Left ventricle myocardium inferior (tissue), 1 donor: ENCODE measurements at regions not wholly inside any gene's neighbourhood (a gene's known extent, or its start where the extent isn't known, plus 50 kb on each side); places are given as distances from the start of the nearest gene placed in this dataset.
"Not testable (repeated sequence)": the region's sequence is repeated elsewhere in the genome, so short reads cannot be mapped to it uniquely, and the experiment has no call there.

Experiments
- DNase-seq: peaks from one replicate; pipeline ENCODE4 v3.0.0-alpha.2; 2020
- H3K27ac ChIP-seq: fragments of 200-600 bp; replicated peaks from 2 replicates; pipeline ENCODE4 v1.8.0; 2021
- H3K27me3 ChIP-seq: fragments of 200-600 bp; 2 replicates; pipeline ENCODE4 v1.8.0; 2021; ENCODE audit warnings: low read depth
- H3K36me3 ChIP-seq: fragments of 200-600 bp; 2 replicates; pipeline ENCODE4 v1.8.0; 2021
- H3K4me1 ChIP-seq: fragments of 200-600 bp; 2 replicates; pipeline ENCODE4 v1.8.0; 2021
- H3K4me3 ChIP-seq: fragments of 200-600 bp; 2 replicates; pipeline ENCODE4 v1.8.0; 2021; ENCODE audit warnings: mild to moderate bottlenecking, moderate library complexity
- H3K9me3 ChIP-seq: fragments of 200-600 bp; replicated peaks from 2 replicates; pipeline ENCODE4 v1.8.0; 2021
- intact Hi-C: fragments of 100-400 bp; cut with micrococcal nuclease; formaldehyde crosslinking; loops from one replicate; pipeline ENCODE4 v1.11.0; 2022
- TF ChIP-seq, protein P1 (sequence below): fragments of 200-600 bp; IDR thresholded peaks from 2 replicates; pipeline ENCODE4 v1.8.0; 2021; ENCODE audit warnings: antibody characterized with exemption, mild to moderate bottlenecking, borderline replicate concordance
- donor health status: DM: no; HTN: yes; CAD: no; lungs with severe emphysema.

DNA sequence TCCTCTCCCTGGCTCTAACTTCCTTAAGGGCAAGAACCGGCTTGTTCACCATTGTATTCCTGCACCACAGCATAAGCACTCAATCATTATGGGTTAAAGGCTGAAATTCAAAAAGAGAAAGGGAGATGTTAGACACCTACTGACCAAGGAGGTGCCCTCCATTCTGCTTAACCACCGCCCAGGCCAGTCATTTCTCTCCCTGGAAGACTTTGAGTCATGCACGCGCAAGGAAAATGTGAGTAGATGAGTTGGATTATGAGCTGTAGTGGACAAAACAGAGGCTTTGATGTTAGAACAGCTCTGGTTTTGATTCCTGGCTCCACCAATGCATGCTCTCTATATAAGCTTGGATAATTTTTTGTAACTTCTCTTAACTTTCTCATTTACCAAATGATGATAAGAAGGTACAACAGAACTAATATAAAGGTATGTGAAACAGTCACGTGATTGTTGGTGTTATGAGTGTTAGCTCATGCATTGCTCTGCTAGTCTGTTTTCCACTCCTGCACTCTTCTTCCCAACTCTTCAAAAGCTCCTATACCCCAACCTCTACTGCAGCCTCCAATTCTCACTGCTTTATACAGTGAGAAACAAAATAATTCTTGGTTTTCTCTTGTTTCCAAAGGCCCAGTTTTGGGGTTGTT, 148.4 kb upstream of the ATP11B start:
- Histone ChIP-seq H3K27me3 (peaks cover 13% of the 10 kb centered on the region), H3K36me3 (no peaks in the 10 kb centered on the region), H3K27ac (no peak overlapping the region), H3K4me3 (no peak overlapping the region), H3K4me1 (no peaks in the 10 kb centered on the region), H3K9me3 (peaks cover 6% of the 10 kb centered on the region)
- TF ChIP-seq, protein P1, sequence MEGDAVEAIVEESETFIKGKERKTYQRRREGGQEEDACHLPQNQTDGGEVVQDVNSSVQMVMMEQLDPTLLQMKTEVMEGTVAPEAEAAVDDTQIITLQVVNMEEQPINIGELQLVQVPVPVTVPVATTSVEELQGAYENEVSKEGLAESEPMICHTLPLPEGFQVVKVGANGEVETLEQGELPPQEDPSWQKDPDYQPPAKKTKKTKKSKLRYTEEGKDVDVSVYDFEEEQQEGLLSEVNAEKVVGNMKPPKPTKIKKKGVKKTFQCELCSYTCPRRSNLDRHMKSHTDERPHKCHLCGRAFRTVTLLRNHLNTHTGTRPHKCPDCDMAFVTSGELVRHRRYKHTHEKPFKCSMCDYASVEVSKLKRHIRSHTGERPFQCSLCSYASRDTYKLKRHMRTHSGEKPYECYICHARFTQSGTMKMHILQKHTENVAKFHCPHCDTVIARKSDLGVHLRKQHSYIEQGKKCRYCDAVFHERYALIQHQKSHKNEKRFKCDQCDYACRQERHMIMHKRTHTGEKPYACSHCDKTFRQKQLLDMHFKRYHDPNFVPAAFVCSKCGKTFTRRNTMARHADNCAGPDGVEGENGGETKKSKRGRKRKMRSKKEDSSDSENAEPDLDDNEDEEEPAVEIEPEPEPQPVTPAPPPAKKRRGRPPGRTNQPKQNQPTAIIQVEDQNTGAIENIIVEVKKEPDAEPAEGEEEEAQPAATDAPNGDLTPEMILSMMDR: no peak
- no peak for DNase-seq
- intact Hi-C loops: no loop called here

DNA sequence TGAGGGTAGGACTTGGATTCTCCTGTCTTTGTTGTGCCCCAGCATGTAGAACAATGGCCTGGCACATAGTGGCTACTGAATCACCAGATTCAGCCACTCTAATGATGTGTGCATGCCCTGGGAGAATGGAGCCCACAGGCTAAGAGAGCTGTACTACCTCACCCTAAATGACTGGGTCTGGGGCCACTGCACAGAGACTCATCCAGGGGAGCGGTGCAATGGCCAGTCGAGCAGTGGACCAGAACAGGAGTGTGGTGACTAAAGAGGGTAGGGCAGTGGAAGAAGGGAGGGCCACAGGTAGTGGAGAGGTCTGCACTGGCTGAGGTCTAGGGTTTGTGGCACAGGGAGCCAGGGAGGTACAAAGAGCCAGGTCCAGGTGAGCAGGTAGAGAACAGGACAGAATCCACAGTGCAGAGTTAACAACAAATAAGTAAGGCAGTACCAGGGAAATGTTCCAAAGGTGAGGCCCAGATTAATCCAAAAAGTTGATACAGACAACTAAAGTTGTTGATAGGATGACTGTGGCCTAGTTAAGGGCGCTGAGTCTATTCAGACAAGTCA, 142.7 kb upstream of the ATP11B start:
- Histone ChIP-seq H3K4me1 (no peaks in the 10 kb centered on the region), H3K27me3 (peaks cover 7% of the 10 kb centered on the region), H3K36me3 (no peaks in the 10 kb centered on the region), H3K4me3 (no peak overlapping the region), H3K9me3 (peaks cover 6% of the 10 kb centered on the region), H3K27ac (no peak overlapping the region)
- no peak for DNase-seq
- intact Hi-C loops: no loop called here
- TF ChIP-seq, protein P1: no peak

DNA sequence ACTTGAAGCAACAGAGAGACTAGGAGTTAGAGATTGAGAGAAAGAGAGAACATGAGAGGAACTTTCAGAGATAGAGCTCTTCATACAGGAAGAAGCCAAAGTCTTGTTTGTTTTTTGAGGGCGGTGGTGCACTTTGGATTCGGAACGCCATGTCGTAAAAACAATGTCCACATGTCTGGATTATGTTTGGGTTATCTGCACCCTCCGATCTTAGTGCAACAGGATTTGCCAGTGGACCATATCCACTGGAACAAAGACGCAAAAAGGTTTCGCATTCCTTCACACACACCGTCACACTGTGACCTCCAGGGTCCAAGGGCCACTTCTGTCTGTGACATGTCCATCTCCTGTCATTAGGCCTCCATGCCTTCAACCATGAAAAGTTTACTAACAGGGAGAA, 141.8 kb upstream of the ATP11B start:
- no peaks in the 10 kb centered on the region for H3K4me1 ChIP-seq
- H3K27me3 ChIP-seq: peaks cover 7% of the 10 kb centered on the region
- DNase-seq: no peak
- H3K27ac ChIP-seq: no peak overlapping the region
- H3K36me3 ChIP-seq: no peaks in the 10 kb centered on the region
- TF ChIP-seq, protein P1: no peak
- intact Hi-C loops: no loop called here
- peaks cover 6% of the 10 kb centered on the region for H3K9me3 ChIP-seq
- H3K4me3 ChIP-seq: no peak overlapping the region

DNA sequence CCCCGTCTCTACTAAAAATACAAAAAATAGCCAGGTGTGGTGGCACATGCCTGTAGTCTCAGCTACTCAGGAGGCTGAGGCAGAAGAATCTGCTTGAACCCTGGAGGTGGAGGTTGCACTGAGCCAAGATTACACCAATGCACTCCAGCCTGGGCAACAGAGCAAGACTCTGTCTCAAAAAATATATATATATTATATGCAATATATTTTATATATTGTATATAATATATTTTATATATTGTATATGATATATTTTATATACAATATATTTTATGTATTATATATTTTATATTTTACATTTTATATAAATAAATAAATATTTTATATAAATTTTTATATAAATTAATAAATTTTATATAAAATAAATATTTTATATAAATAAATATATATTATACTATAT, 140.2 kb upstream of the ATP11B start:
- DNase-seq, H3K27ac ChIP-seq, H3K27me3 ChIP-seq, H3K4me3 ChIP-seq, H3K9me3 ChIP-seq, H3K36me3 ChIP-seq, intact Hi-C loops, H3K4me1 ChIP-seq: not testable (repeated sequence)

DNA sequence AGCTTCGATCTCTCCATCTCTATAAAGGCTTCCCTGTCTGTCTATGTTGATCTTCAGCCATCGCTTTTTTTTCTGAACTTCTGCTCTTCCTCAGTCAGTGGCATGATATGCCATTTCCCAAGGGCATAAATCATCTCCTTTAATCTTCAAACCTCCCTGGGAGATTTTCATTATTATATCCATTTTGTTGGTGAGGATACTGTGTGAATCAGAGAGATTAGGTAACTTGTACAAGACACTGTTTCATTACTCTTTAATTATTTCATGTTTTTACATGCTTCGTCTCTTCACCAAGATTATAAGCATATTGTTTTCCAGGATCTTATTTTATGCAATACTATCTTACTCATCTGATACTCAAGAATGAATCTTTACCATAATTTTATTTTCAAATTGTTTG, 124.8 kb upstream of the ATP11B start:
- TF ChIP-seq, protein P1: no peak
- intact Hi-C loops: no loop called here
- DNase-seq: no peak
- Histone ChIP-seq H3K9me3 (no peaks in the 10 kb centered on the region), H3K4me1 (no peaks in the 10 kb centered on the region), H3K4me3 (no peak overlapping the region), H3K36me3 (no peaks in the 10 kb centered on the region), H3K27ac (no peak overlapping the region), H3K27me3 (peaks cover 47% of the 10 kb centered on the region)

DNA sequence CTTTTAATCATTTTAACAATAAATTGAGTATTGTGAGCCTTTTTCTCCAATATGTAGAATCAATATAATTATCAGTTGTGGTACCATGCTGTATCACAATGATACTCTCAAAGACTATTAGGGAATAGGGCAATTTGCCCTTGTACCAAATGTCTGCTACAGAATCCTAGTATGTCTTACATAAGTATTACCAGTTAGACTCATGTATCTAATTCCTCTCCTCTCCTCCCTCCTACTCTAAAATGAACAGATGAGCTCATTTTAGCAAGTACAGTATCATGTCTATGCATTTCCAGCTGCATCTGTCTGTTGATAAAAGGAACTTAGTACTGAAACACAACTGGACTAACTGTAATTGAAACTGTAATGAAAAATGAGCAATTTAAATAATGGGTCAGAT, 124.3 kb upstream of the ATP11B start:
- no peak for DNase-seq
- TF ChIP-seq, protein P1: no peak
- Histone ChIP-seq H3K4me1 (no peaks in the 10 kb centered on the region), H3K4me3 (no peak overlapping the region), H3K36me3 (no peaks in the 10 kb centered on the region), H3K27ac (no peak overlapping the region), H3K27me3 (peaks cover 52% of the 10 kb centered on the region), H3K9me3 (no peaks in the 10 kb centered on the region)
- intact Hi-C loops: no loop called here
